PC-3 (cell line): ENCODE measurements at regions not wholly inside any gene's neighbourhood (a gene's known extent, or its start where the extent isn't known, plus 50 kb on each side); places are given as distances from the start of the nearest gene placed in this dataset.

Experiments
- CTCF ChIP-seq: fragments of 300-600 bp; sonication (generic); conservative IDR thresholded peaks from 2 replicates; pipeline ENCODE4 v1.5.1; 2017; ENCODE audit warnings: antibody characterized with exemption, low read depth, mild to moderate bottlenecking, low read length
- EZH2 ChIP-seq: fragments of 300-600 bp; sonication (generic); IDR thresholded peaks from one replicate; pipeline ENCODE4 v1.6.1; 2017; ENCODE audit warnings: antibody characterized with exemption, mild to moderate bottlenecking, low read length; ENCODE audit not compliant: unreplicated experiment

GRCh38 chr2:11032396-11032795 is 120.7 kb downstream of the KCNF1 start:
- no peak for TF ChIP-seq EZH2
- TF ChIP-seq CTCF, result no peak
